ENCODE measurements at regions not wholly inside any gene's neighbourhood (a gene's known extent, or its start where the extent isn't known, plus 50 kb on each side); places are given as distances from the start of the nearest gene placed in this dataset.

DNA sequence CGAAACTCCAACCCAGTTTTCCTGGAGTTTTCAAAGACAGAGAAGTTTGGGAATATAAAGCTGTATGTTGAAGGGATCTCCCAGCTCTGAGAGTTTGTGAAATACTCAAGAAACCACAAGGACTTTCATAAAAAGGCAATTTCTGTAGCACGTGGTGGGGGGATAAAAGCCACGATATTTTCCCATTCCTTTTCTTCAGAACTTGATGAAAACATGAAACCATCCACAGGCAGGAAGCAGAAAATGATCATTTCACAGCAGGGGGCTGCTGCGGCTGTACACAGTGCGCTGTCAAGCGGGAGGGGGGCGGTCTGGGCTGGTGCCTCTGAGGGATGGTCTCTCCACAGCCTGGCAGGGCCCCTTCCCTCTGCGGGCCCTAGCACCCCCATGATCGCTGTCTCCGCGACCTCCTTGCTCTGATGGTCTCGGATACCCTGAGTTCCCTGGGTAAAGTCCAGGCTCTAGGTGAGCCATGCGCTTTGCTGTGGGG is 423.2 kb downstream of the MN1 start:
- DNase-seq, result no peak

DNA sequence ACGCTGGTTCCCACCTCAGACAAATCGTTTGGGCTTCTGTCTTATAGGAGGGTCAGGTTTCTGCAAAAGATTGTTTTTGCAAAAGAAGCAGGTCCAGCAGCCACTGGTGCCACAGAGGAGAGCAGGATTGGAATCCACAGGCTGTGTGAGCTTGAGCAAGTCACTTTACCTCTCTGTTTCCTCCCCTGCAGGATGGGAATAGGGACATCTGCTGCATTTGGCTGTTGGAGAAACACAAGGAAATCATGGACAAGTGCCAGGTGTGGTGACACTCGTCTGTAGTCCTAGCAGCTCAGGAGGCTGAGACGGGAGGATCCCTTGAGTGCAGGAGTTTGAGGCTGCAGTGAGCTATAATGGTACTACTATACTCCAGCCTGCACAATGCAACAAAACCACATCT is 422.6 kb downstream of the MN1 start:
- DNase-seq, result no peak

DNA sequence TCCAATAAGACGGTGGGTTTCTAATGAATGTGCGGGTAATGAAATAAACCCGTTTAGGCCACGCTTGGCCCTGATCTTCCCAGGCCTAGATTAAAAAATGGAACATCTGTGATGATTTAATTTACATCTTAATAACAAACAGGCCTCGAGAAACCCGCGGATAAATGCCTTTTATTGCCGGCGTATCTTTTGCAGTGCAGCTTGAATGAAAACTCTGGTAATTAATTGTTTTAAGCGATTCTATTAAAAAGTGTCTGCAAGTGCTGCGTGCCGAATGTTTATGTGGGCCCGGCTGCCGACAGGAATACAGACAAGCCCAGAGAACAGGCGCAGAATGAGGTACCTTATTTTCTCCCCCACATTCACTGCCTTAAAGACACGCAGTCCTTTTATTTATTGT is 420.7 kb downstream of the MN1 start:
- no peak for DNase-seq

DNA sequence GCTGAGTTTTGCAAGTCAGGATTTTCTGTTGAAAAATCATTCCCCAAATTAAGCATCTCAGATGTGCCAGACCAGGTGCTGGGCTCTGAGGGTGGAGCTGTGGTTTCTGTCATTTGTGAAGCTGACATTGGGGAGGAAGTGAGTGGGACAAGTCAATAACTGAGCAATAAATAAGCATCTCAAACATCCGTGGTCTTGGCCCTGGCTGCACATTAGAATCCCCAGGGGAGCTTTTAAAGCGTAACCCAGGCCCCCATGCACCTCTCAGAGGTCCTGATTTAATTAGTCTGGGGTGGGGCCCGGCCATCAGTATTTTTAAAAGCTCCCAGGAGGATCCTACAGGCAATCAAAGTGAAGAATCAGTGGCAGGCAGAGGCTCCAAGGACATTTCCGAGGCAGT is 420.0 kb downstream of the MN1 start:
- no peak for DNase-seq

DNA sequence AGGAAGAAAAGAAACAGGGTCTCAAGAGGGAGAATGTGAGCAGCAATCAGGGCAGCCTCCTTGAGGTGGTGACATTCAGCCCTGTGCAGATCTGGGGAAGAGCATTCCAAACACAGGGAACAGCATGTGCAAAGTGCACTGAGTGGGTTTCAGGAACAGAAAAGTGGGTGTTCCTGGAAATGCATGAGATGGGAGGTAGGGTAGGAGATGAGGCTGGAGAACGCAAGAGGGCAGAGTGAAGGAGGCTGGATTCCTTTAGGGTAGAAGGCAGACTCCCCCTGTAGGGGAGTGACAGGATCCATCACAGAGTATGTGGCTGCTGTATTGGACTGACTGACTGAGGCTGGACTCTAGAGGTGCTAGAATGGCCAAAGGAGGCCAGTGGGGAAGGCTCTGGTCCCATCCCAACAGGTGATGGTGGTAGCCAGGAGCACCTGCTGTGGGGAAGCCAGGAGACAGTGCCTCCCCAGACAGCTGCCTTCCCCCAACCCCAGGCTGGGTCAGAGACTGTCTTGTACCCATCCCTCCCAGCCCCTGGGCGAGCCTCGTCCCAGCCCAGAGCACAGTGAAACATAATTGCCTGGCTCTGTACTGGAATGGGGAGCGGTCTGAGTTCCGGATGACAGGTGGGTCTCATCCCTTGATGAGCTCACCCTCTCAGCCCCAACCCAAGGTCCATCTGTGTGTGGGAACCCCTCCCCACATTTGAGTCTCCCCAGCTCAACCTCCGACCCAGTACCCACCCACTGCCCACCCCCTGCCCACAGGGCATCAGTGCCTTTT is 419.4 kb downstream of the MN1 start:
- DNase-seq, result no peak

DNA sequence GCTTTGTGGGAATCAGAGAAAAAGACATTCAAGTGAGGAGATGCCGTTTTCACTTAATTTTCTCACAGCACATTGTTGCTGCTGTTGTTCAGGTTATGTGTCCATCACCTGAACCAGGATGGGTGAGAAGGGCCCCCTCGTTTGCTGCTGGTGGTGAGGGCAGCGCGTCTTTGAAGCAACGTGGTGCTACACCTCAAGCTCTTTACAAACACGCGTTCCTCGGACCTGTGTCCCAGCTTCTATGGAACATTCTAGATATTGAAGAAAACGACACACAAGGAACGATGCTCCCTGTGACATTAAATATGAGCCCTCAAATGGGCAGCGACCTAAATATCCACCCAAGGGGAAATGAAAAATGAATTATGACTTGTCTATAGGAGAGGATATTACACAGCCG is 418.6 kb downstream of the MN1 start:
- DNase-seq, result no peak

DNA sequence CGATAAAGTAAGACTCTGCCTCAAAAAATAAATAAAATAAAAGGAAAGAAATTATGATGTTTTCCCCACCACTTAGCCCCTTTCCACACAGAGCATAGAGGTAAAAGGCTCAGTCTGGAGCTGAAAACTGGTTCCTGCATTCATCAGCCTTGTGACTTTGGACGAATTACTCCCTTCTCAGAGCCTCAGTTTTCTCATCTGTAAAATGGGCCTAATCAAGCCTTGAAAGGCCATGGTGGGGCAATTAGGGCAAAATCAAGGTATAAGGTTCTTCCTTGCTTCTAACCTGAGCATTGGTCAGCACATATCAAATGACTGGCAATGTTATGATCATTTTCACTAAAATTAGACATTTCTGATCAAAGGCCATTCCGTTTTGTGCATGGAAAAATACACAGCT is 417.7 kb downstream of the MN1 start:
- DNase-seq, result no peak

DNA sequence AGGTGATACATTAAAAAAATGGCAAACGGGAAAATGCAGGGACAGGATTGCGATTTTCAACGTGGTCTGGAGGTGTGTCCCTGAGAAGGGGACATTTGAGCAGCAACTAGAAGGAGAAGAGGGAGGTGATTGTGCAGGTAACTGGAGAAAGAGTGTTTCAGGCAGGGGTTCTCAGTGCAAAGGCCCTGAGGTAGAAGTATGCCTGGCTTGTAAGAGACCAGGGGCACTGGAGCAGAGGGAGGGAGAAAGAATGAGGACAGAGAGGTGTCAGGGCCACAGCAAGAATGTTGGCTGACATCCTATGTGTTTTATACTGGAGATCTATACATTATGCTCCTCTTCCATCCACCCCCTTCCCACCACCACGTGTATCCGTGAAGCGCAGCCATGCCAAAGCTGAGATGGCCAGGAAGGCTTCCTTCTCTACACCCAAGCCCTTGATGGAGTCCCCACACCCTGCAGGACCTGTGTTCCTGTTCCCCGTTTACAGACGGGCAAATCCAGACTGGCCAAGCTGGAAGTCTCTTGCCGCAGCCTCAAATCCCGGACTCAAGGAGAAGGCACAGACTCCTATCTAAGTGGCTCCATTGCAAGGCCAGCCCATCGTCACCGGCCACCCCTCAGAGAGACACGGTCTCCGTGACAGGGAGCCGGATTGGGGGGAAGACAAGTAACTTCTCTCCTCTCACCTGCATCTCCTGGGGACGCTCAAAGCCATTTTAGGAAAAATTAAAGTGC is 416.1 kb downstream of the MN1 start:
- DNase-seq, result no peak

DNA sequence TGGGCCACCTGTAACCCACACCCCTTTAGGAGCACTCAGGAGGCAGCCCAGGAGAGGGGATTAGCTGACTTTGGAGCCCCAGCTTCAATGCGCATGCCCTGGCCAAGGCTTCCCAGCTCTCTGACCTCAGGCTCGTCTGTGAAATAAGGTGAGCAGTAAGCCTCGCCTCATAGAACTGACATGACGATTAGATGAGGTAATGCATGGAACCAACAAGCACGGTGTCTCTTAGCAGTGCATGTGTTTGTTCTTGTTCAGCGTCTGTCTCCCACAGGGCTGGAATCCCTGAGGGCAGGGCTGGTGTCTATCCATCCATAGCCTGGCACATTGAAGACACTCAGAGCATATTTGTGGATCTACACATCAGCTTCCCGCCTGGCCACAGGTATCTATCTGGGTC is 415.4 kb downstream of the MN1 start:
- no peak for DNase-seq

DNA sequence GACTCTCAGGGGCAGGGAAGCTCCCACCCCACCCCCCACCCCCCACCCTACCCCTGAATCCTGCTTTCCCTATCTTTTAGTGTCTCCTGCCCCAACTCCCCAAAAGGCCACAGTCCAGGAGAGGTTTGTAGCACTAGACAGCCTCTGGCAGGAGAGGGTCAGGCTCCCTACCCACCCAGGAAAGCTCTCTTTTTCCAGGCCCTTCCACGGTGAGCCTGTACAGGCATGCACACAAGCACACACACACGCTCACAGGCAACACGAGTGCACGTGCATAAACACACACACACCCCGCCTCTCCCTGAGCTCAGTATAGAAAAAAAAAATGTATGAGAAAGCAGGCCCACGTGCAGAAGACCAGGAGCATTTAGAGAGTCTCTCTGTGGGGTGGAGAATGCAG is 414.0 kb downstream of the MN1 start:
- no peak for DNase-seq

DNA sequence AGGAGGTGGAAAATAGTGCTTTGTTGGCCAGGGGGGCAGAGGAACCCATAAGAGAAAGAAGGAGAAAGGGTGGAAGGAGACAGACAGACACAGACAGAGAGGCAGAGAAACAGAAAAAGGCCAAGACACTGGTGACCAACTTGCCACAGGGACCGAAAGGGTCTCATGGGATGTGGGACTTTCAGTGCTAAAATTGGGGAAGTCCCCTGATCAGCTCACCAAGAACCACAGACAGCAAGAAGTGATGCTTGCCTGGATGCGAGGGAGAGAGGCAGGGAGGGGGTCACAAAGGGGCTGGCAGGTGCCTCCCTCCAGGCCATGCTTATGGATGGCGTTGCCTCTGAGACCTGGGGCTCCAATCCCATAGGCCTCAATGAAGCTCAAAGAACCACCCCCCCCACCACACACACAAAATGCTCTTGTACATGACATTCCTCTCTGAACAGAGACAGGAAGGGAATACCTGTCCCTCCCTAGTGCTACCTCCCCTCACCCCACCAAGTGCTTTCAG is 413.4 kb downstream of the MN1 start:
- no peak for DNase-seq

DNA sequence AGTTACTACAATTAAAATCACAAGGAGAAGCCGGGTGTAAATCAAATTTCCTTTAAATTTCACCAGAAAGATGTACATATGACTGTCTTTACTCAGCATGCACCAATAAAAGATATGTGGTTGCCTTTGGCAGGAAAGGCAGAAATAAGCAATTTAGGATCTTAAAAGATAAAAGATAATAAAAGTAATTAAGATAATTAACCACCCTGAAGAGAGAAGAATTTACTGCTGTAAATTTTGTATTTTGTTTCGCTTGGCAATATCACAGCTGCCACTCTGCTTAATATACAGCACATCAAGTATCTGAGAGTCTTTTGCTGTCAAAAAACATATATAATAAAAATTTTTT is 411.9 kb downstream of the MN1 start:
- DNase-seq, result no peak

DNA sequence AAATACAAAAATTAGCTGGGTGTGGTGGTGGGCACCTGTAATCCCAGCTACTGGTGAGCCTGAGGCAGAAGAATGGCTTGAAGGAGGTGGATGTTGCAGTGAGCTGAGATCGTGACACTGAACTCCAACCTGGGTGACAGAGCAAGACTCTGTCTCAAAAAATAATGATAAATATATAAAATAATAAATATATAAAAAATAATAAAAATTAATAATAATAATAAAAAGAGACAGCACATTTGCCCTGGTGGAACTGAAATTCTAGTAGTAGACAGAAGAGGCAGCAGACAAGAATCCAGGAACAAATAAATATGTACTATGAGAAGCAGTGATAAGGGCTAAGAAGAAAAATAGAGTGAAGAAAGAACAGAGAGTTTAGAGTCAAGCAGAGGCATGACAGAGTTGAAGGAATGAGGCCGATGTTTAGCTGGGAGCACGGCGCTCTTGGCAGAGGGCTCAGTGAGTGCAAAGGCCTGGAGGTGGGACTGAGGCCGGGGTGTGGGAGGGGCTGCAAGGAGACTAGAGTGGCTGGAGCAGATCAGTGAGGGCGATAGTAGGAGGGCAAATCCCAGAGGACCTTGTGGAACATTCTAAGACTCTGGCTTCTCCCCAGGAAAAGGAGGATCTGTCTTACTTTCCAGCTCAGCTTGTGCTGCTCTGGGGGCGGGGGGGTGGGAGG is 410.3 kb downstream of the MN1 start:
- no peak for DNase-seq

DNA sequence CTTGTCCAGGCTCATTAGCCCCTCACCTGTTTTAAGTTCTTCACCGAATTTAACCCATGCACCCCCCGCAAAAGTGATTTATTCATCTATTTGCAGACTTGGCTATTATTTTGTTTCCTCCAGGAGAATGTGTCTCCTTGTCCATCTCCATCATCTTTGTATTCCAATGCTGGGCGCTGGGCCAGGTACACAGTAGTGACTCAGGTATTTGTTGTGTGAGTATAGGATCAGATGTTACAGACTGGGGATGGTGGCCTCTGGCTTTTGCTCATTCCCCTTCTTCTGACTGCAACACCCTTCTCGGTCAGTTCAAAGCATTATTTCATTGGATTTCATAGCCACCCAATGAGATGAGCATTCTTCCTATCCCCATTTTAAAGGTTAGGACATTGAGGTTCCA is 408.2 kb downstream of the MN1 start:
- no peak for DNase-seq

DNA sequence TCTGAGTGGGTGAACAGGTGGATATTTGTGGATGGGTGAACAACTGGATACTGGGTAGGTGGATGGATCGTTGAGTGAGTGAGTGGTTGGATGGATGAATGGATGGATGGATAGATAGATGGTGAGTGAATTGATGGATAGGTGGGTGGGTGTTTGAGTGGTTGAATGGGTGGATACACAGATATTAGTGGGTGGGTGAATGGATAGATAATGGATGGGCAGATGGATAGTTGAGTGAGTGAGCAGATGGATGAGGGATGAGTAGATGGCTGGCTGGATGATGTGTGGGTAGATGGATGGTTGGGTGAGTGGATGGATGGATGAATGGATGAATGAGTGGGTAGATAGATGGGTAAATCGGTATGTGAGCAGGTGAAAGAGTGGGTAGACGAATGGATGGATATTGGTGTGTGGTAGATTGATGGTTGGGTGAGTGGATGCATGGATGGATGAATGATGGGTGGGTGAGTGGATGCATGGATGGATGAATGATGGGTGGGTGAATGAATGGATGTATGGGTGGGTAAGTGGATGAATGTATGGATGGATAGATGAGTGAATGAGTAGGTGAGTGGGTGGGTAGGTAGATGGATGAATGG is 406.7 kb downstream of the MN1 start:
- no peak for DNase-seq

DNA sequence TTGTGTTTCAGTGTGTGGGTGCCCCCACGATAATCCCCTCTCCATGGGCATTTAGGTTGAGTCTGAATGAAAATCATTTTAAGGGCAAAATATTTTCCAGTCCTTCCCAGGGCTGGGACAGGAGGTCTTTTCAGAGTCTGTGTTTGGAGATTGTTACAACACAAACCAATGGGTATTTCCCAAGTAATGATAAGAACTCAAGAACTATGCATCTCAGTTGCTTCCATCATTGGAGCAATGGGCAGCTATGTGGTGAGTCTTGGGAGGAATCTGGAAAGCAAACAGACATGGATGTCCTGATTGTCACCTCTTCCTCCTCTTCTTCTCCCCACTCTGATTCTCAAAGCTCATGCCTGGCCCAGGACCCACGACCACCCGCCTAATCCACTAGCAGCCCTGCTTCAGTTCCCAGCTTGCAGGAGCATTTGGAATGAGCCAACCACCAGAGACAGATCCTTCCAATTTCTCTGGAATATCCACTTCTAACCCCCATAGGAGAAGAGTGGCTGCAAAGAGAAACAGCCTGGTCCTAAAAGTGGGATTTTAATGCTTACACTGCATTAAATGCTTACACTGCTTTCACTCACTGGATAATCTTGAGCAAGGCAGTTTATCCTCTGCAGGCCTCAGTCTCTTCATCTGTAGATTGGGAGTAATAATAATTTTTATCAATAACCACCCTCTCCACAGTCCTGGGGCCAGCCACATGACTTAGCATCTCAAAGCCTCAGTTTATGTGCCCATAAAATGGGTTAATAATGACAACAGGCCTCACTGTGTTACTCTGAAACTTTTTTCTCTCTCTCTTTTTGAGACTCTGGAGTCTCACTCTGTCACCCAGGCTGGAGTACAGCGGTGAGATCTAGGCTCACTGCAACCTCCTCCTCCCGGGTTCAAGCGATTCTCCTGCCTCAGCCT is 404.3 kb downstream of the MN1 start:
- DNase-seq, result no peak

DNA sequence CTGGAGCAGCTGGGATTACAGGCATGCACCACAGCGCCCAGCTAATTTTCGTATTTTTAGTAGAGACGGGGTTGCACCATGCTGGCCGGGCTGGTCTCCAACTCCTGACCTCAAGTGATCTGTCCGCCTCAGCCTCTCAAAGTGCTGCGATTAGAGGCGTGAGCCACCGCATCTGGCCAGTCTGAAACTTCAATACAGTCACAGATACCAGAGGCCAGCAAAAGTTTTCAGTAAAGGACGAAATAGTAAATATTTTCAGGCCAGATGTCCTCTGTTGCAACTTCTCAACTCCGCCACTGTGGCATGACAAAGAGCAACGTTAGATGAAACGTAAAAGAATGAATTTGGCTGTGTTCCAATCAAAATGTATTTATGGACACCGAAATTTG is 403.6 kb downstream of the MN1 start:
- DNase-seq, result no peak

DNA sequence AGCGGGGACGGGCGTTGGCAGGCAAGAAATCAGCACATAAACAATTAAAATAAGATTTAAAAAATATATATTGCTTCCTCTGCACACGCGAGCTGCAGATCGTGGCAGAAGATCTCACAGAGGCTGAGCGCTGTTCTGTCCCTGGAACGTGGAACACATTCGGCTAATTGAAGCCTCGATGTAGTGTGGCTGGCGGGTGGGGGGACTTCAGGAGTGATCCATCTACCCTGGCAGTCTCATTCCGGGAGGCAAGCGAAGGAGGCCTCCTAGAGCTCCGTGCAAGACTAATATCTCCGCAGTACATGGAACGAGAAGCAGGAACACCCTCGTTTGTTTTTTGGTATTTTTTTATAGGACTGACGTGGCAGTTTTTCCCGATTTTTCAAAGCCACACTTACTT is 402.4 kb downstream of the MN1 start:
- DNase-seq, result no peak

DNA sequence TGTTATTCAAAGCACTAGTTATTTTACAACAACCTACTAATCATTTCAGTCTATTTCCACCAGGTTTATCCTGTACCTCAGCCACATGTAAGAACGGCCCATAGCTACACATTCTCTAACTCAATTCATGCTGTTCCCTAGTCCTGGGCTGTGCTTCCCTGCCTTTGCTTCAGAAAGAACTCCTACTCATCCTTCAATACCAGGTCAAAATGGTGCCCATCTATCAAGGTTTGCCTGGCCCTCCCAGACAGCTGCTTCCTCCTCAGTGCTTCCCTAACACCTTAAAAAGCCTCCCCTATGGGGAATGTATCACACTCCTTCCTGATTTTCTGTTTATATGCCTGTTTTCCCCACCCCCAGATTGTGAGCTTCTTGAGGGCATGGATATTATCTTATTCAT is 400.7 kb downstream of the MN1 start:
- no peak for DNase-seq

DNA sequence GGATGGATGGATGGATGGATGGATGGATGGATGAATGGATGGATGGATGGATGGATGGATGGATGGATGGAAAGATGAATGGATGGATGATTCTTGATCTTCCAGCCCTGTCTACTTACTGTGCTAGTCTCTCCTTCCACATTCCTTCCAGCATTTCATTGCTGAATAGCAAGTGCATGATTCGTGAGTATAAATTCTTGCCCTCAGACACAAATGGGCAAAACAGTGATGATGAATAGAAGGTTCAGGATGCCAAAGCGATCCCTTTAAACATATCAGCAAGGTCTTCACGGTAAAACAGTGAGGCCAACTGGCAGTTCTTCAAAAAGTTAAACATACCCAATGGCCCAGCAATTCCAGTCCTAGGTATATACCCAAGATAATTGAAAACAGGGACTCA is 400.2 kb downstream of the MN1 start:
- DNase-seq, result no peak

DNA sequence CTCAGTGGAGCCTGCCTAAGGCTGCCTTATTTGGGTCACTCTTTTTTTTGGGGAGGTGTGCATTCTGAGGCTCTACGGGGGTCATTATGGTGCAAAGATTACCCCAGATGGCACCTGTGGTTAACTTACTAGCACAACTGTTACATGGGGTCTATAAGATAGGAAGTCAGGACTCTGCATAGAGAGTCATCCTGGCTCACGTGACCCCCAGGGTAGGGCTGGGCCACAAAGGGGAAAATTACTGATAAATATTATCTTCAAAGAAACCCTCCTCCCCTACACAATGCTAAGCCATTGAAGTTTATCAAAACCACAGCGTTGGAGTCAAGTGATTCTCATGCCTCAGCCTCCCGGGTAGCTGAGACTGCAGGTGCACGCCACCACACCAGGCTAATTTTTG is 397.1 kb downstream of the MN1 start:
- DNase-seq, result no peak

DNA sequence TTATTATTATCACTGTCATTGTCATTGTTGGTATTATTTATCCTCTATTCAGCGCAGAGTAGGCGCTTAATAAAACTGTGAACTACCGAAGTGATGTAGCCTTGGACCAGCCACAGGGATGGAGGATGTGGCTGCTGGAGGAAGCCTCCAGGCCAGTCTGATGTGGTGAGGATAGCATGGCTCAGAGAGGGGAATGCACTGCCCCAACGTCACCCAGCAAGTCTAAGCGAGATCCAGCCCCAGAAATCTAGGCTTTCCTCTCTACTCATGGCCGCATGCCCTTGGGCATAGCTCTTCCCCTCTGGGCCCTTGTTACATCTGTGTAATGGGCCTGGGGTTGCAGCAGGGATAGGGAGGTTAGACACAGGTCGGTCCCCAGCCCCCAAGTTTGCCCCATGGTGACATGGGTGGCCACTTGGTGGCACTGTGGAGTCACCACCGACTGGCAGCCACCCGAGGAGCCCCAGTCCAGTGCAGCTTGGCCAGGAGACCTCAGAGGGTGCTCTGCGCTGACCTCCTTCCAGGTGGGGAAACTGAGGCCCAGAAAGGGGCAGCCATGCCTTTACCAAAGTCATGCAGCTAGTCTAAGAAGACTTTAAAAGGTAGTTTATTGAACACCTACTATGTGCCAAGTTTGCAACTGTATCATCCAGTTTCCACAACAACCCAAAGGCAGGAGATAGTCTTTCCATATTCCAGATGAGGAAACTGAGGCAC is 395.7 kb downstream of the MN1 start:
- DNase-seq, result no peak
